IPS DF 19.7 (cell line): ENCODE measurements at regions not wholly inside any gene's neighbourhood (a gene's known extent, or its start where the extent isn't known, plus 50 kb on each side); places are given as distances from the start of the nearest gene placed in this dataset.
"Not testable (repeated sequence)": the region's sequence is repeated elsewhere in the genome, so short reads cannot be mapped to it uniquely, and the experiment has no call there.

ENCODE experiments used
- DNase-seq: peaks from one replicate; pipeline ENCODE4 v3.0.0-alpha.2; 2013; ENCODE audit warnings: low read depth, low spot score

DNA sequence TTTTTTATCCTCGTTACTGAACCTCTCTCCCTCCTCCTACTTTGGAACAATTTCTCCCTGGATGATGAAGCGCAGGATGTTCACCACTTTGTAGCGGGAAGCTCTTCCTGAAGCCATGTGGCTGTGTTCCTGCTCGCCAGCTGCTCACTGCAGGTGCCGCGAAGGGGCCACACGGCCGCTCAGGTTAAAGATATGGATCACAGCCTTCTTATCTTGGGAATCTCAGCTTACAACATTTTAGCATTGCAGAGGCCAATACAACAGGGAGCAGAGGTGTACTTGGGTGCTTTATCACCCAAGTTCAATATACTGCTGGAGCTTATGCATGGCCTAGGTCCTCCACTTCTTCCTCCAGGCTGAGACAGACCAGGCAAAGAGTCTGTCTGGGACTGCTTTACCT, 201.2 kb upstream of the G2E3 start:
- no peak for DNase-seq

DNA sequence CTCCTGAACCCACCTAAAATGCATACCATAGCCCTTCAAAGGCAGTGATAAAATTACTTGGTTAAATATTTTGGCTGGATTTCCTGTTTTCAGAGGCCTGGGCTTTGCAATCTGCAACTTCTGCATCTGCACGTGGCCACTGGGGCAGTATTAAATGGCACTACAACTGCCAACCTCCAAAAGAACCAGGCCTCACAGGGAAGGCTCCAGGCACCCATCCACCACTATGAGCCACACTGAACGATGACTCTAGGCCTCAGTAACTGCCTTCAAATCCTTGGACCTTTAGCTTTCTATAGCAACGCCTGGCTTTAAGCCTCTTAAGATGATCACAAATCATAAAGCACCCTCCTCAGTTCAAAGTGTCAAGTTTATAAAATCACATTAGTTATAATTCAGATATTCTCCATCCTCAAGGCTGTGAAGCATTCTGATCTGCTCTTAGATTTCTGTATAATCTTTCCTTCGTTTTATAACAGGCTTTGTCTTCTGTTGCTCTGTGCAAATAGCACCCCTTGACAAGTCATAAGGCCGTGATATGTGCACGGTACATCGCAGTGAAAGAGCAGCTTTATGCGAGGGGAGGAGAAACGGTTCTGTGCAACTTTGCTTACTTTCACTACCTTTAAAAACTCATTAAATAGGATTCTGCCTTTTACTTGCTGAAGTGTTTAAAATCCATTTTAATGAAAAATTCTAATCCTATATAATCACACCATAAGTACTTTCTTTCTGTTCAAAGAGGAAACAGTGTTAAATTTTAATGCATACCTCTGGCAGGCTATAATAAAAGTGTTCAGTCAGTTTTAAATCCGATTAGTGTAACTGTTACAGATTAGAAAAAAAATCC, 196.4 kb upstream of the G2E3 start:
- no peak for DNase-seq

DNA sequence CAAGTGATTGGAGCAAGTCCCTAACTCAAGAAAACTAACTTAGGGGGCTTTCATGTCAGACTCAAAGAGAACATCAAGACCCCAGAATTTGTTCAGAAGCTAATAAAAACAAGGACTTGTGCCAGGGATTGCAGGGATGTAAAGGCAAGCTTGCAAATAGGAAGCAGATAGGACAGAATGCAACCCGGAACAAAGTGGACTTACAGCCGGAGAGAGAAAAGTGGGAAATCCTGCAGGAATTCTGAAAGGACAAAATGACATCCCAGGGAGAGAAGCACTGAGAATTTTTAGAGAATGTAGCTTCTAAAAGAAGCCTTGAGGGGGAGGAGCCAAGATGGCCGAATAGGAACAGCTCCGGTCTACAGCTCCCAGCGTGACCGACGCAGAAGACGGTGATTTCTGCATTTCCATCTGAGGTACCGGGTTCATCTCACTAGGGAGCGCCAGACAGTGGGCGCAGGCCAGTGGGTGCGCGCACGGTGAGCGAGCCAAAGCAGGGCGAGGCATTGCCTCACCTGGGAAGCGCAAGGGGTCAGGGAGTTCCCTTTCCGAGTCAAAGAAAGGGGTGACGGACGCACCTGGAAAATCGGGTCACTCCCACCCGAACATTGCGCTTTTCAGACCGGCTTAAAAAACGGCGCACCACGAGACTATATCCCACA, 195.6 kb upstream of the G2E3 start:
- DNase-seq, result not testable (repeated sequence)

DNA sequence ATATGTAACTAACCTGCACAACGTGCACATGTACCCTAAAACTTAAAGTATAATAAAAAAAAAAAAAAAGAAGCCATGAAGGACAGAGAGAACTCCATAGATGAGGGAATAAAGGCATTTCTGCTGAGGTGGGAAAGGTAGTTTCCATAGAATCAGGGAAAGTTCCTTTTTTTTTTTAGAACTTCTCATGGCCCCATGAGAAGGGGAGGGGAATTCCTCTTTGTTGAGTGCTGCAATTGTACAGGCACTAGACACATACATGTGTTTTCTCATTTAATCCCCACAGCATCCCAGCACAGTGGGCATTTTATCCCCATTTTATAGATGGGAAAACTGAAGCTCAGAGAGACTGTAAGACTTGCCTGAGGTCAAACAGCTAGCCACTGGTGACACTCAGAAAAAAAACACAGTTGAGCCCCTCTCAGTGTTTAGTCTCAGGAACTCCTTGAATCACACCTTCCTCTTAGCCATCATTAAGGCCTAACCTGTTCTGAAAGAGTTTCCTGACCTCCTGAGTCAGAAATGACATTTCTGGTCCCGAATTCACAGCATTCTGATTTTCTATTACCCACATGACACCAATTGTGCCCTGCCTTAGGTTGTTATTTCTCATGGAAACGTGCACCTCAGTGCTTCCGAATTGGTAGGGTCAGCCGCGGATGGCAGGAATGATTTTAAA, 189.3 kb upstream of the G2E3 start:
- DNase-seq, result no peak

DNA sequence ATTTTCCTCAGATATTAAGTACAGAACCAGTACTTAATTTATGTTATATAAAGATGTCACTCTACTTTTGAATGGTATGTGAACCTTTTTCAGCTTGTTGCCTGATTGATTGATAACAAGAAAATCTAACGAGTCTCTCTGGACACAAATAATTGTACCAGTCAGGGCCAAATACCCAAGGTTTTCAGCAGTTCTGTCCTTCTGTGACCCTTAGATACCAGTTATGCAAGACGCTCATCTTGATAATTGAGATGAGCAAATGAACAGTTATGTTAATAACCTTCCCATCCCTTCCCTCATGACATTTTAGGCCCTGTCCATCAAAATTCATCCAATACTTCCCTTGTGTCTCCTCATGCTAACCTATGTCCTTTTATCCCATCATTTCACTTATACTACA, 185.9 kb upstream of the G2E3 start:
- DNase-seq, result no peak

DNA sequence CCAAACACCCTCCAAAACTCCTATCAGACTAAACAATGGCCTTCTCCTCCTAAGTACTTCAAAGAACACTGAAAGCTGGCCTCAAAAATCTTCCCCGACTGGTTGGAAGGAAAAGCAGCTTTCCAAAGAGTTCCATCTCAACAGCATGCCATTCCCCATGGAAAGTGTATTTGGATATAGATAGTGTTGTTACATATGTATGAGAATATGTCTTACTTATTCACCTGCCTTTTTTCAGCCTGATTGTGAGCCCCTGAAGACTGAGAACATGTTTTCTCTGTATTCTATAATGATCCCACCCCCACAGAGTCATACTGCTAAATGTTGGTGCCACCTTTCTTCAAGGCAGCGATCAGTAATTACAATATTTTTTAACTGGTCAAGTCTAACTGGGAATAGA, 185.4 kb upstream of the G2E3 start:
- no peak for DNase-seq

DNA sequence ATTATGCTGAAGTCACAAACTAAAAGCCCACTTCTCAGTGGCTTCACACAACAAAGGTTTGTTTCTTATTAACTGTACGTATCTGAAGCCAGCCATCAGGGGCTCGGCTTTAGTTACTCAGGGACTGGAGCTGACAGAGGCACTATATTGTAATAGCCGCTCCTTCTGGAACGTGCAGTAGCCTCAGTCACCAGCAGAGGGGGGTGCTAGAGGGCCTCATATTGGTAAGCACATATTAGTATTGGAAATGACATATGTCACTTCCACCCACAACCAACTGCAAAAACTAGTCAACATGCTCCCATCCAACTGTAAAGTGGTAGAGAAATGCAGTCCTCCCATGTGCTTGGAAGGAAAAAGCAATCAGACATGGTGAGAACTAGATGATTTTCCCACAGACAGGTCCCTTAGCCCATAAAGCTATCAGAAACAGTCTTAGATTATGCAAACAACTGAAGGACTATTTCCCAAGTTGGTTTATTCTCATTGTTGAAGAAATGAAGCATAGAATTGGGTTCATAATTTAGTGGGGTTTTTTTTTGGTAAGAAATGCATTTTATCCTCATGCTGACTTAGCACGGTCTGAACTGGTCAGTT, 183.6 kb upstream of the G2E3 start:
- peak; percentile 17 for DNase-seq

DNA sequence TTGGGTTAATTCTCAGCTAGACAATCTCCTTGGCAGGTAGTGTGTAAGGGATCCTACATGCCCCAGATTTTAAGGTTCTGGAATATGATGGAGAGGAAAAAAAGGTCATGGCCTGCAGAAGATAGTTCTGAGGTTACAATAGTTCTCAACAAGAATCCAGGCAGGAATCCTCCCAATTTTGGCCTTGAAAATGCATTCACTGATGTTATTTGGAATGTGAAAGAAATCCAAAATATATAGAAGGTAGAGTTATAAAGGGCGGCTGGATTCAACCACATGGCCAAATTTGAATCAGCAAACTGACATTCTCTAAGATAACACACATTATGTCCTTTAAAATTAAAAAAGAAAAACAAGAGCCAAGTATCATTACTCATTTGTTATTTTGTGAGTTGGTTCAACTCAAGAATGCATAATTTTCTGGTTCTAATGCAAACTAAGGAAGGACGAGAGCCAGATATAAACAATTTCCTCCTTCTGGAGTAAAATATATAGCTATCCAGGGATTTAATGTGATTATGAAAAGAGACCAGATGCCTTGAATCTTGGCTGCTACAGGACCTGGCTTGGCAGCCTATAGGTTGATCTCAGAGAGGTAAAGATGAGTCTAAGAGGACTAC, 177.0 kb upstream of the G2E3 start:
- no peak for DNase-seq

DNA sequence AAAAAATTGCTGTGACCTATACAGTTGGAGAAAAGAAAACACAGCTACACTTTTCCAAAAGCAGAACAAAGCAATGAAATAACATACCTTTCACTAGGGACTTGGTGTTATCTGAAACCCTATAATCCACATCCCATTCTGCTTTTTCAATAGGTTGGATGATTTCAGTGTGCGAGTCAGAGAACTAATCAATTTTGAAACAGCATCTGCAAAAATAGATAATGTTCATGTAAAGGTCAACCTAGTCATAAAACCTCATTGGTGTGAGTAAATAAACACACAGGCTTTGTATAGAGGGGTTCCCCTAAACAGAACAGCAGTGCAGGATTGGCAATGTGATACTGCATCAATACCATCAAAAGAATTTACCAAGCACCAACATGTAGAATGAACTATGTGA, 173.0 kb upstream of the G2E3 start:
- no peak for DNase-seq

DNA sequence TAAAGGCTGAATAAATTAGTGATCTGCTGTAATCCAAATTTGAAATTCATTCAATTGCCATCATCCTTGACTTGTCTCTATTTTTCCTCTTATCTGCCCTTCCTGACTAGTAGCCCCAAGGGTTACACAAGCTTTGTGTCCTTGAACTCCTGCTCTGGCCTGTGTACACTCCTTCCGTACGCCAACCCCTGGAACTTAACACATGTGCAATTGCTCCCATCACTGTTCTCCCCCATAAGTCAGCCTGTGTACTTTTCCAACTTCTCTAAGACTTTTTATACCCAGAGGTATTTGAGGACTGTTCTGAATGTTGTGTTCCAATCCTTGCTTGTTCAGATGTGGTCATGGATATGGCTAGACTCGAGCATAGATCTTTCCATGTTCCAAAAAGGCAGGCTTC, 171.1 kb upstream of the G2E3 start:
- no peak for DNase-seq

DNA sequence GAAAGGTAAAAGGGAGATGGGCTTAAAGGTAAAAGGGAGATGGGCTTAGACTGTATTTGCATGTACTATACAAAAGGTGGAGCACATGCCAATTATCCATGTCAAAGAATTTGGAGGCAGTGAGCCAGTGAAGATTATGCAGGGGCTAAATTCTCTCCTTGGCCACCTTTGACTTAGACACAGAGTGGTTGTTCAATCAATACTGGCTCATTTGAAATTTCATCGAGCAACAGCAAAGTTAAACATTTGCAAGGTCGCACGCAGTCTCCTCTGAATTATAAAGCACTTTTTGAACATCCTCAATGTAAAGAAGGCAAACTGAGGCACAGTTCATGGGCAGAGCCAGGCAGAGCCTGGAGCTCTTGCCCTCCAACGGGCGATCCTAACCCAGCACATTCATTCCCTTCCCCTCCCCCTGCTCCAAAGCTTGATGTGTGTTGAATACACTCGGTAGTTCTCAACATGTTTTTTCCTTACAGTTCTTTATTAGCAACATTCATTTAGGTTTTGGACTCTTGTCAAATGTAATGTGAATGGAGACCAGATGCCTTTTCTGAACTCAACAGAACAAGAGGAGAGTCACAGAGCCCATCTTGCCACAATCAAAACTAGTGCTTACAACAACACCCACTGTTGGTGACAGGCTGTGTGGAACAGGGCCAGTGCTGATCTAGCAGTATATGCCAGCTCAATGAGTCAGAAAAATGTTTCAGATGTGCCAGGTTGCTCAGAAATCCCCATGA, 169.7 kb upstream of the G2E3 start:
- no peak for DNase-seq

DNA sequence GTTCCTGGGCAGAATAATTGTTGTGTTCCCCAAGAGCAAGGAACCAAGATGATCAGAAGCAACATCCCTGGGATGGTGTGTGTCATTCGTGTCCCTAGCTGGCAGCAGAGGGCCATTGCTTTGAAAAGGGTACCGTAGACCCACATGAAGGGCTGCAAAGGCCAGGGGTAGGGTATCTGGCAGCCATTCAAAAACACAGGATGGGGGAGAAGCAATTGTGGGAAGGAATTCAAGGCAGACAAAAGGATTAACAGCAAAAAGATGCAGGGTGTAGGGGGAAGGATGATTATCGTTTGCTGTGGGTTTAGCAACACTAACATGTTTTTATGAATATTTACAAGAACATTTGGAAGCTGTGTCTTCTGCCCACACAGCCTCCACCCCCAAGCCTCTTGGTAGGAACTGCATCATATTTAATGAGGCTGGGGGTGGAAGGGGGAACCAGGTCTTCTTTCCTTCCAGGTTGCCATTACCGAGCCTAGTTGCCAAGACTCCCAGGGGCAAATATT, 169.0 kb upstream of the G2E3 start:
- DNase-seq, result no peak

DNA sequence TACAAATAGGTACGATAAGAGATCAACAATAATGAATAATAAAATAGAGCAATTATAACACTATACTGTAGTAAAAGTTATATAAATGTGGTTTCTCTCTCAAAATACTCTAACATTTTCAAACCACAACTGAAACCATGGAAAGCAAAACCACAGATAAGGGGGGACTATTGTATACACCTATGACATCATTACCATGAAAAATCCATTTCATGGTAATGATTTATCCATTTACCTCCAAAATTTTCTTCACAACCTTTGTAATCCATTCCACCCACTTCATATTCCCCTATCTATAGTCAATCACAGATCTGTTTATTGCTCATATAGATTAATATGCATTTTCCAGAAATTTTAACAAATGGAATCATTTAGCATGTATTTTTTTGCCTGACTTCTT, 163.9 kb upstream of the G2E3 start:
- DNase-seq, result no peak

DNA sequence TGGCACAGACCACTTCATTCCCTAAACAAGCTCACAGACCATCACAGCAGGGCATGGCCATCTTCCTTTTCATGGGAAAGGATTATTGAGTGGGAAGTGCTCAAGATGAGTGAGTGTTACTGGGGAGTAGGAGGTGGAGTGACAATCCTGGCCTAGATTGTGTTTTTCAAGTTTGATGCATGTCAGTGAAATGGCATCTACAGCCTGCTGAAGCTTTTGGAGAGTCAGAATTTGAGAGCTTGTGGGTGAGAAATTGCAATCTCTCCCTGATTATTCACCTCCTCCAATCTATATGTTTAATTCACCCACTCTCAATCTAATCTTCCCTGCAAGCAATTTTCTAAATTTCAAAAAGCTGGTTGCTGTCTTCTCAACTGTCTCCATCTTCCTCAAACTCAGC, 156.1 kb upstream of the G2E3 start:
- DNase-seq, result no peak

DNA sequence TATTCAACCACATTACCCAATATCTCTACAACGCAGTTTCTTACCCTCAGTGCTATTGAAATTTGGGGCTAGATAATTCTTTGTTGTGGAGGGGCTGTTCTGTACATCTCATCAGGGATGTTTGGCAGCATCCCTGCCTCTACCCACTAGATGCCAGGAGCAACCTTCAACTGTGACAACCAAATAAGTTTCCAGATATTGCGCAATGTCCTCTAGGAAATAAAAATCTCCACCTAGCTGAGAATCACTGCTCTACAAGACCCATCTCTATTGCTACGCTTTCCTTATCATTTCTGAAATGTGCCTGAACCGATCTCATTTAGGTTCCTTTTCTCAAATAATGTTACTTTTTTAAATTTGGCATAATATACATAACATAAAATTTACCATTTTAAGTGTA, 155.2 kb upstream of the G2E3 start:
- no peak for DNase-seq

DNA sequence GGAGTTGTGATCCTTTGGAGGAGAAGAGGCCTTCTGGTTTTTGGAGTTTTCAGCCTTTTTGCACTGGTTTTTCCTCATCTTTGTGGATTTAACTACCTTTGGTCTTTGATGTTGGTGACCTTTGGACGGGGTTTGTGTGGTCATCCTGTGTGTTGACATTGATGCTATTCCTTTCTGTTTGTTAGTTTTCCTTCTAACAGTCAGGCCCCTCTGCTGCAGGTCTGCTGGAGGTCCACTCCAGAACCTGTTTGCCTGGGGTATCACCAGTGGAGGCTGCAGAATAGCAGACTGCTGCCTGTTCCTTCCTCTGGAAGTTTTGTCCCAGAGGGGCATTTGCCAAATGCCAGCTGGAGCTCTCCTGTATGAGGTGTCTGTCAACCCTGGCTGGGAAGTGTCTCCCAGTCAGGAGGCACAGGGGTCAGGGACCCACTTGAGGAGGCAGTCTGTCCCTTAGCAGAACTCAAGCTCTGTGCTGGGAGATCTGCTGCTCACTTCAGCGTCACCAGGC, 149.4 kb upstream of the G2E3 start:
- not testable (repeated sequence) for DNase-seq

DNA sequence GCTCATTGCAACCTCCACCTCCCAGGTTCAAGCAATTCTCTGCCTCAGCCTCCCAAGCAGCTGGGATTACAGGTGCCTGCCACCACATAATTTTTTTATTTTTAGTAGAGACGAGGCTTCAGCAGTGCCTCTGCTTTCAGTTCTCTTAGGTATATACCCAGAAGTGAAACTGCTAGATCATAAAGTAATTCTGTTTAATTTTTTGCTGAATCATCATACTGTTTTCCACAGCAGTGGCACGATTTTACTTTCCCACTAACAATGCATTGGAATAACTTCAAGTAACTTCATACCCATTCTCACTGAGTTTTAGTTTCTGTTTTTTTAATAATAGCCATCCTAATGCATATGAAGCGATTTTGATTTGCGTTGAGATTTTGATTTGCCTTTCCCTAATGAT, 148.0 kb upstream of the G2E3 start:
- no peak for DNase-seq

DNA sequence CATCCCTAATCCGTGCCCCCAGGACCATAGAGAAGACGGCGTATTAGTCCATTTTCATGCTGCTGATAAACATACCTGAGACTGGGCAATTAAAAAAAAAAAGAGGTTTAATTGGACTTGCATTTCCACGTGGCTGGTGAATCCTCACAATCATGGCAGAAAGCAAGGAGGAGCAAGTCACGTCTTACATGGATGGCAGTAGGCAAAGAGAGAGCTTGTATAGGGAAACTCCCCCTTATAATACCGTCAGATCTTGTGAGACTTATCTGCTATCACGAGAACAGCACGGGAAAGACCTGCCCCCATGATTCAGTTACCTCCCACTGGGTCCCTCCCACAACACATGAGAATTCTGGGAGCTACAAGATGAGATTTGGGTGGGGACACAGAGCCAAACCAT, 145.8 kb upstream of the G2E3 start:
- not testable (repeated sequence) for DNase-seq

DNA sequence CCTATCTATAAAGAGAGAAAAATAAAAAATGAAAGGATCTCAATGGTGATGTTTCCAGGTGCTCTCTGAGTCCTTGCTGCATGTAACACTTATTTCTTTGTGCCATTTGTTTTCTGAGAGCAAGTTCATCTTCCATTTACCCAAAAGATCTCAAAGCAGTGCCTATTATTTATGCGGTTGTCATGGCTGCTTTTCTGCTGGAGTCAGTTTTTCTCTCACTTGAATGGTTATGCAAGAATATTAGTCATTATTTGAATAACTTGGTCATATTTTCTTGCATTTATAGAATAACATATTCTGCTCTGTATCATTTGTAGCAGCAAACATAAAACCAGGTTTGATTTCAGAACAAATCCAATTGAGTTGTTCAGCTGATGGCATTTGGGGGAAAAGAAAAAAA, 141.8 kb upstream of the G2E3 start:
- DNase-seq, result no peak

DNA sequence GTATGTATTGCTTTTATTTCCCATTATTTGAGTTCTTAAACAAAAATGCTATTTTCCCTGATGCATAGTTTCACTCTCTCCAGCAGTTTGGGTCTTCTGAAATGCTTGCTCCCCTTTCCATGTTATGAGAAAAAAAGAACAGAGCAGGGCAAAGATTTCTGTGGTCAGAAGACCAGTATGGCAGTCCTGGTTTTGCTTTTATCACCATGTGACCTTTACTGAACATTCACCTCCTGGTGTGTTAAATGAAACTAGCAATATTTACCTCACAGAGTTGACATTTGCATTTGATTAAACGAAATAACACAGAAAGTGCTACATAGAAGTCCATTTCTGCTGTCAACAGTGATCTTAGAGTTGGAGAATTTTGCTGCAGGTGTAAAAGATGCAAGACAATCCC, 141.0 kb upstream of the G2E3 start:
- no peak for DNase-seq

DNA sequence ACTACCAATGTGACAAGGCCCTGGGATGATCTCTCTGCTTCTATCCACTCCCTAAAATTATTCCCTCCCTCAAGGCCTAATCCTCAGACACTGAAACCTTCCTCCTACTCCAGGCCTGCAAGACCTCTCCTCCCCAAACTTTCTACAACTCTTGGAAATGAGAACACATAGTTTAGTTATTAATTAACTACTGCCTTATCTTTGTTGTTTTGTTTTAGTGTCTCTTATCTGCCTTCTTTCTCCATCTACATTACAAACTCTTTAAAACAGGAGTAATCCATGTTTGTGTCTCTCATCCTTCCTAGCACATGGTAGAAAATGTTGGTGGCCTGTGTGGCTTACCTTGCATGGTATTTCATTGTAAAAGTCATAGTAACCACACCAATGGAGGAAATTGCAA, 139.9 kb upstream of the G2E3 start:
- no peak for DNase-seq
